MG63 (cell line): ENCODE measurements at regions not wholly inside any gene's neighbourhood (a gene's known extent, or its start where the extent isn't known, plus 50 kb on each side); places are given as distances from the start of the nearest gene placed in this dataset.

Experiments used
- DNase-seq: peaks from one replicate; pipeline ENCODE4 v3.0.0-alpha.2; 2020
- H3K27me3 ChIP-seq: fragments of 250-450 bp; sonication (Bioruptor Pico); 2 replicates; pipeline ENCODE4 v1.5.1; 2020; ENCODE audit warnings: mild to moderate bottlenecking, moderate library complexity
- H3K36me3 ChIP-seq: fragments of 250-450 bp; sonication (Bioruptor Pico); 2 replicates; pipeline ENCODE4 v1.5.1; 2020; ENCODE audit warnings: mild to moderate bottlenecking, moderate library complexity
- H3K4me3 ChIP-seq: fragments of 250-450 bp; sonication (Bioruptor Pico); 2 replicates; pipeline ENCODE4 v1.5.1; 2020; ENCODE audit warnings: mild to moderate bottlenecking, moderate library complexity
- H3K9me3 ChIP-seq: fragments of 250-450 bp; sonication (Bioruptor Pico); 2 replicates; pipeline ENCODE4 v1.5.1; 2020; ENCODE audit warnings: mild to moderate bottlenecking, moderate library complexity

GRCh38 chr6:163775313-163775712, 360.8 kb downstream of the QKI start:
- Histone ChIP-seq H3K4me3 (no peak overlapping the region), H3K9me3 (no peaks in the 10 kb centered on the region), H3K27me3 (no peaks in the 10 kb centered on the region), H3K36me3 (no peaks in the 10 kb centered on the region)
- no peak for DNase-seq

- Histone ChIP-seq H3K4me3 (no peak overlapping the region), H3K27me3 (no peaks in the 10 kb centered on the region), H3K9me3 (no peaks in the 10 kb centered on the region), H3K36me3 (no peaks in the 10 kb centered on the region)
- no peak for DNase-seq
These were observed 360.0 kb downstream of the QKI start for GRCh38 chr6:163774485-163774884.

- H3K36me3 ChIP-seq: no peaks in the 10 kb centered on the region
- no peaks in the 10 kb centered on the region for H3K27me3 ChIP-seq
- DNase-seq: no peak
- no peaks in the 10 kb centered on the region for H3K9me3 ChIP-seq
- H3K4me3 ChIP-seq: no peak overlapping the region
These were observed 359.1 kb downstream of the QKI start for GRCh38 chr6:163773646-163774045.

- Histone ChIP-seq H3K4me3 (no peak overlapping the region), H3K9me3 (peaks cover 2% of the 10 kb centered on the region; the same call in 1 of the 2 replicates), H3K27me3 (no peaks in the 10 kb centered on the region), H3K36me3 (no peaks in the 10 kb centered on the region)
- DNase-seq: no peak
These were observed 358.2 kb downstream of the QKI start for GRCh38 chr6:163772701-163773100.

- no peak overlapping the region for H3K4me3 ChIP-seq
- H3K9me3 ChIP-seq: peaks cover 2% of the 10 kb centered on the region; the same call in 1 of the 2 replicates
- H3K27me3 ChIP-seq: no peaks in the 10 kb centered on the region
- no peaks in the 10 kb centered on the region for H3K36me3 ChIP-seq
- no peak for DNase-seq
These were observed 356.7 kb downstream of the QKI start for GRCh38 chr6:163771180-163771579.

GRCh38 chr6:163768905-163769304, 354.4 kb downstream of the QKI start:
- no peak overlapping the region for H3K4me3 ChIP-seq
- no peaks in the 10 kb centered on the region for H3K27me3 ChIP-seq
- H3K36me3 ChIP-seq: no peaks in the 10 kb centered on the region
- H3K9me3 ChIP-seq: peaks cover 2% of the 10 kb centered on the region; the same call in 1 of the 2 replicates
- no peak for DNase-seq

GRCh38 chr6:163766936-163767335, 352.4 kb downstream of the QKI start:
- H3K27me3 ChIP-seq: no peaks in the 10 kb centered on the region
- H3K4me3 ChIP-seq: no peak overlapping the region
- H3K9me3 ChIP-seq: peaks cover 2% of the 10 kb centered on the region; the same call in 1 of the 2 replicates
- DNase-seq: no peak
- no peaks in the 10 kb centered on the region for H3K36me3 ChIP-seq

GRCh38 chr6:163765335-163765734, 350.8 kb downstream of the QKI start:
- no peaks in the 10 kb centered on the region for H3K27me3 ChIP-seq
- H3K4me3 ChIP-seq: no peak overlapping the region
- no peaks in the 10 kb centered on the region for H3K36me3 ChIP-seq
- H3K9me3 ChIP-seq: peaks cover 2% of the 10 kb centered on the region; the same call in 1 of the 2 replicates
- no peak for DNase-seq

- H3K4me3 ChIP-seq: no peak overlapping the region
- no peaks in the 10 kb centered on the region for H3K36me3 ChIP-seq
- H3K9me3 ChIP-seq: peaks cover 2% of the 10 kb centered on the region; the same call in 1 of the 2 replicates
- H3K27me3 ChIP-seq: no peaks in the 10 kb centered on the region
- no peak for DNase-seq
These were observed 350.0 kb downstream of the QKI start for GRCh38 chr6:163764565-163764964.

GRCh38 chr6:163761481-163761880, 347.0 kb downstream of the QKI start:
- Histone ChIP-seq H3K4me3 (no peak overlapping the region), H3K36me3 (no peaks in the 10 kb centered on the region), H3K9me3 (no peaks in the 10 kb centered on the region), H3K27me3 (no peaks in the 10 kb centered on the region)
- DNase-seq: no peak

GRCh38 chr6:163760860-163761259, 346.3 kb downstream of the QKI start:
- H3K36me3 ChIP-seq: no peaks in the 10 kb centered on the region
- DNase-seq: no peak
- H3K9me3 ChIP-seq: no peaks in the 10 kb centered on the region
- H3K4me3 ChIP-seq: no peak overlapping the region
- no peaks in the 10 kb centered on the region for H3K27me3 ChIP-seq

- Histone ChIP-seq H3K27me3 (no peaks in the 10 kb centered on the region), H3K4me3 (no peak overlapping the region), H3K9me3 (no peaks in the 10 kb centered on the region), H3K36me3 (no peaks in the 10 kb centered on the region)
- DNase-seq: no peak
These were observed 345.0 kb downstream of the QKI start for GRCh38 chr6:163759542-163759941.

- H3K27me3 ChIP-seq: no peaks in the 10 kb centered on the region
- no peak overlapping the region for H3K4me3 ChIP-seq
- H3K36me3 ChIP-seq: no peaks in the 10 kb centered on the region
These were observed 343.0 kb downstream of the QKI start for GRCh38 chr6:163757520-163757919.

GRCh38 chr6:163756079-163756478, 341.6 kb downstream of the QKI start:
- Histone ChIP-seq H3K36me3 (no peaks in the 10 kb centered on the region), H3K4me3 (no peak overlapping the region), H3K27me3 (no peaks in the 10 kb centered on the region), H3K9me3 (no peaks in the 10 kb centered on the region)
- no peak for DNase-seq

More at GRCh38 chr6:163757520-163757919, 343.0 kb downstream of the QKI start:
- DNase-seq: no peak
- no peaks in the 10 kb centered on the region for H3K9me3 ChIP-seq

GRCh38 chr6:163754866-163755265, 340.3 kb downstream of the QKI start:
- Histone ChIP-seq H3K27me3 (no peaks in the 10 kb centered on the region), H3K4me3 (no peak overlapping the region), H3K9me3 (no peaks in the 10 kb centered on the region), H3K36me3 (no peaks in the 10 kb centered on the region)
- DNase-seq: no peak

GRCh38 chr6:163753430-163753829, 338.9 kb downstream of the QKI start:
- Histone ChIP-seq H3K36me3 (no peaks in the 10 kb centered on the region), H3K27me3 (no peaks in the 10 kb centered on the region), H3K4me3 (no peak overlapping the region), H3K9me3 (no peaks in the 10 kb centered on the region)
- DNase-seq: no peak

- no peak overlapping the region for H3K4me3 ChIP-seq
- no peaks in the 10 kb centered on the region for H3K9me3 ChIP-seq
These were observed 337.9 kb downstream of the QKI start for GRCh38 chr6:163752446-163752845.

GRCh38 chr6:163751032-163751525, 336.6 kb downstream of the QKI start:
- H3K36me3 ChIP-seq: no peaks in the 10 kb centered on the region
- H3K4me3 ChIP-seq: no peak overlapping the region
- DNase-seq: no peak
- no peaks in the 10 kb centered on the region for H3K27me3 ChIP-seq
- no peaks in the 10 kb centered on the region for H3K9me3 ChIP-seq

More at GRCh38 chr6:163752446-163752845, 337.9 kb downstream of the QKI start:
- Histone ChIP-seq H3K36me3 (no peaks in the 10 kb centered on the region), H3K27me3 (no peaks in the 10 kb centered on the region)
- DNase-seq: no peak
